Amniotic epithelial cell (primary cell): ENCODE measurements at regions not wholly inside any gene's neighbourhood (a gene's known extent, or its start where the extent isn't known, plus 50 kb on each side); places are given as distances from the start of the nearest gene placed in this dataset.

Experiments
- DNase-seq: peaks from one replicate; pipeline ENCODE4 v3.0.0-alpha.2; 2010; ENCODE audit warnings: low read depth

DNA sequence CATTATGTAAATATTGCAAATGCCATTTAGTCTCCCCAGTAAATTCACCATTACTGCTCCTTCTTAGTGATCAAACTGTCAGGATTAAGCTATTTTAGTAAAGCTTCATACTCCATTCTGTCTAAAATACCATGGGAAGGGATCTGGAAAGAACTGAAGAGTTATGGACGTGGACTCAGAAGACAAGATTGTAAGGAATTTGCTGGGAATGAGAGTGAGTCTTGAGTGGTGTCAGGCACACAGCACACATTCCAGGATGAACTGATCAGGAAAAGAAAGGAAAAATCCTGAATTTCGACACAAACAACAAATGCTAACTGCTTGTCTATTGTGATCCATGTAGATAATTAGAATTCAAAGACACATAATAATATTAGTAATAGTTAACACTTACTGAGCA lies 311.0 kb downstream of the CENPC start:
- DNase-seq = peak; percentile 83

DNA sequence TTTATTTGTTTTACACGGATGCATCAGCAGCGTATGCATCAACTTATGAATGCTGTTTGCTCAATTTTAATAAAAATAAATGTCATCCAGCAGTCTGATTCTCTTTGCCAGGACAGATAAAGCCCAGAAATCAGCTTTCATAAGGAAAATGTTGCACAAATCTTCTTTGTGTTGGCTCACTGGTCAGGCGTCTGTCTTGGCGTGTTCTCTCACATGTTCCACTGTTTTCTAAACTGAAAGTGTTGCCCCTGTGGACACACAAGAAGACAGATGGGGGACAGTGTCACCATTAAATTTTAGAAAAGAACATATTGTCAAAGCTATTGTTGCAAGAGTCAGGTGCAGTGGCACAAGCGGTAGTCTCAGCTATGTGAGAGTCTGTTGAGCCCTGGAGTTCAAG lies 316.2 kb downstream of the CENPC start:
- DNase-seq = no peak

DNA sequence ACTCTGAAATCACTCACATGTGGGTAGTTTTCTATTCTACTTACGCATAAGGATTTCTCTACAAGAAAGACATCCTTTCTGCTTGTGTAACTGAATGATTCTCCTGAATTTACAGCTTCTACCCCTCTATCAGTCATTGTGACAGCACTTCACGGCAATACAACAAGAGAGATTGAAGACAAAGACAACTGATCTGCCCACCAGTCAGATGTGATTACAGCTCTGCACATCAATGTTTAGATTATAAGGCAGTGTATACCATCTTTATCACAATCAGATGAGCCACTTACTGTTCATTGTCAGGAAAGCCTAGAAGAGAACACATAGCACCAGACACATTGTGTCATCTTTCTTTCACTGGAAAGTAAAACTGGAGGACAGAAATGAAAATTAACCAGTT lies 324.4 kb downstream of the CENPC start:
- DNase-seq = no peak

DNA sequence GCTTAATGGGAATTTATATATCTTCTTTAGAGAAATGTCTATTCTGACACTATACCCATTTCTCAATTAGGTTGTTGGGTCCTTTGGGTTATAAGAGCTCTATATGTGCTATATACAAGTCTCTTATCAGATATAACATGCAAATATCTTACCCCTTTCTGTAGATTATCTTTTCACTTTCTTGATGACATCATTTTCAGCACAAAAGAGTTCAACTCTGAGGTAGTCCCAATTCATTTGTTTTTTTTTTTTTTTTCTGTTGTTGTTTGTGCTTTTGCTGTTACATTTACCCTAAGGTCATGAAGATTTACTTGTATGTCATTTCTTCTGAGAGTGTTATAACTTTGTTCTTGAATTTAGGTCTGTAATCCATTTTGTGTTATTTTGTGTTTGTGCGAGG lies 326.4 kb downstream of the CENPC start:
- no peak for DNase-seq

DNA sequence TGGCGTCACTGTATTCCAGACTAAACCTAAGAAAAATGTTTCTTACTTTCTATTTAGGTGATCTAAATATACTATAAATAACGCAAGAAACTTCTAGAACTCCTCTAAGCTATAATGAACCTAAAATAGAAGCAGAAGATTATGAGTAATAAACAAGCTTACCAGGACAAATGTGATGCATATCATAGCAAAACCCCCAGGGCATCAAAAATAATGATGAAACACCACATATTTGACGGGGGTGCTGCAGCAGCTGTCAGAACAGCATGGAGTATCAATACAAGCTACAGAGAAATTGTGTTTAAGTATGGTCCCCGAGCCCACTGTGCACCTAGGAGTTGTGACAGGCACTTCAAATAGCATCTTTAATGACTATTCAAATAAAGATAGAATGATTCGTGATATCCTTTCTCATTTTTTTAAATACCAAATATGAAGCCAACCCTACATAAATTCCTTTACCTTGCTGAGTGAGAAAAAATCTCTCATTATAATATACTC lies 337.3 kb downstream of the CENPC start:
- DNase-seq = no peak

DNA sequence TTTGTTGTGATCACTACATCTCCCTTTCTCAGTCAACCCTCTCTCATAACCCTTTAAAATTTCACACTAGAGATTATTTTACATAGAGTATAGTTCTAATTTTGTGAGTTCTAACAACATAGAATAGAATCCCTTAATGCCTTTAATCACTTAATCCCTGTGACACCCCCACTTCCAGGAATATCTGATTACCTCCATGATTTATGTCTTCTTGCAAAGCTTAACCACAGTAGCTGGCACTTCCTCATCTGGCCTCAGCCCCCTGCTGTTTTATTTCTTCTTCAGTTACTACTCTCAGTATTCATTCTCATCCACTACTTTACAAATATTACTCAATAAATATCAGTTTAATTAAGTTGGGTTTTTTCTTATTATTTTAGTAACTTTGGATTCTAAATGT lies 340.9 kb downstream of the CENPC start:
- DNase-seq = peak; percentile 17

DNA sequence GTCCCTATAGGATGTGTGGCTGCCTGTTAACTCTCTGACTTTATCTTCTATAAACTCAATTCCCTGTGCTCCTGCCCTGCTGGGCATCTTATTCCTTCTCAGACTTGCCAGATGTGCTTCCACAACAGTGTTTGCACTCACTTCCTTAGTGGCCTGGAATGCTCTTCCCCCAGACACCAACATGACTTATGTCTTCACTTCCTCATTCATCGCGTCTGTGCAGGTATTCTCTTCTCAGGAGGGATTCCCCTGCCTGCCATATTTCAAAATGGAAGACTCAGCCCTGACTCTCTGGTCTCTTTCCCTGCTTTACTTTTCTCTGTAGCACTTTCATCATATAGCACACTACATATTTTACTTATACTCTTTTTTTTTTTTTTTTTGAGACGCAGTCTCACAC lies 344.0 kb downstream of the CENPC start:
- DNase-seq = no peak

DNA sequence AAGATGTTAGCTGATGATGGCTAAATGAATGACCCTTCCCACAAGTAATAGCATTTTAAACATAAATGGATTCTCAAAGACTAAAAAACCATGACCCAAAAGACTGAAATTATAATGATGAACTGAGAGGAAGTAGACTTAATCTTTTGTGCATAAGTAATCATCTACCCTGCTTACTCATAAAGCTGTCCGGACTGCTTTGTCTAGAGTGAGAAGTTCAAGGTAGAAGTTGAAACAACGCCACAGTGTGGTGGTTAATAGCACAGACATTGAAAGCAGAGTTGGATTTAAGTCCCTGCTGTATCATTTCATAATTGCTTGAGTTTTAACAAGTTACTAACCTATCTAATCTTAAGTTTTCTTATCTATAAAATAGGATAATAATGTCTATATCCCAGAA lies 346.6 kb downstream of the CENPC start:
- peak; percentile 80 for DNase-seq

DNA sequence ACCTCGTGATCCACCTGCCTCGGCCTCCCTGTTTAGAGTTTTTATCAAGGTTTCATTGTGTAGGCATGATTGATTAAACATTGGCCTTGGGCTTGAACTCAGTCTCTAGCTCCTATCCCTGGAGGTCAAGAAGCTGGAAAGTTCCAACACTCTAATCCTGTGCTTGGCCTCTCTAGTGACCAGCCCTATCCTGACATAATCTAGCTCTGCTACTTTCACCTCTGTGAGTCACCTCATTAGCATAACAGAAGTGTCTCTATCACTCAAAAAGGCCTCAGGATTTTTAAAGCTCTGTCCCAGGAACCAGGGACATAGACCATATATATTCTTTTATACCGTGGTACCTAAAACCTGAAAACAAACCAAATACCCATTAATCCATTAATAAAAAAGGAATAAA lies 377.5 kb downstream of the CENPC start:
- no peak for DNase-seq

DNA sequence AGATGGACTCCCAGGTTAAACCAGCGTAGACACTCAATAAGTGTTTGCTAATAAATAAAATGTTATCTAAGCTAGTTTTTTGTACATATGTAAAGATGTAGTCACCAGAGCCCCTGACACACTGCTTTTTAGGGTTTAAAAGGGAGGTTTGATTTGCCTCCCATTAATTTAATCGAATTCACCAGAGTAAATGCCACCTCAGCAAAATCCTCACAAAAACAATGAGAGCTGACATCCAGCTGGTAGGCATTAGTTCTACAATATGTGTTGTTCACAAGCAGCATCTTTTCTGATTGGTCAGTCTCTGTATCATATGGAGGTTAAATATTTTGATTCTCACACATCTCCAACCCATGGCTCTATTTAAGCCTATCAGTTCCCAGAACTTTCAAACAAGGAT lies 382.6 kb downstream of the CENPC start:
- DNase-seq = no peak

DNA sequence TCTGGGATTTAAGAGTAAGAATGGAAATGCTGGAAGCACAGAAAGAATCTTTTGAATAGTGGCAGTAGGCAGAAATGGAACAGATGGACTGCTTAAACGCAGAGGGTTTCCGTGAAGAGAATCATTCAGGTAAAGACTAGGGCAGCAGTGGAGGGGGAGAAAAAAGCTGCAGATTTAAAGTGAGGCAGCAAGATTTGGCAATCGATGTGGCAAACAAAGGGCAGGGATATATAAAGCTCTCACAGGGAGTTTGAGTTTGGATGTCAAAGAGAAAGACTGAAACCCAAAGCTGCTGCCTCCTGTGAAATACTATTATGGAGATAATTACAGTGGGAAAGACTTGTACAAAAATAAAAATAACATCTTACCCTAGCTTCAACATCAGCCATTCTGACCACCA lies 384.0 kb downstream of the CENPC start:
- DNase-seq = no peak

DNA sequence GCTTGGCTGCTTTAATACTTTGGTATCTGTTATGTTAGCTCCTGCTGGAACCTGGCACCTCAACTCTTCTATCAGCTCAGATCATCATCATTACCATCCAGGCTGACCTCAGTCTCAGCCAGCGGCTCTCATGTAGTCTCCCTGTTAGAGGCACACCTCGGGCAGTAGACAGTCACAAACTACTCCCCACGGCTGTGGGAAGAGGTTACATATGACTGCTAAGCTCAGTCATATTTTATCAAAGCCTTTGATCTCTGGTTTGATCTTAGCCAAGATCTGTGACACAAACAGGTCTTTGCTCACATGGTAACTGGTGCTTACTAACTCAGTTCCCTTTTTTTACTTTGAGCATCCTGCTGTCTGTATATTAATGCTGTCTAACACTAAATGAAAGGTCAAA lies 384.9 kb downstream of the CENPC start:
- peak; percentile 6 for DNase-seq

DNA sequence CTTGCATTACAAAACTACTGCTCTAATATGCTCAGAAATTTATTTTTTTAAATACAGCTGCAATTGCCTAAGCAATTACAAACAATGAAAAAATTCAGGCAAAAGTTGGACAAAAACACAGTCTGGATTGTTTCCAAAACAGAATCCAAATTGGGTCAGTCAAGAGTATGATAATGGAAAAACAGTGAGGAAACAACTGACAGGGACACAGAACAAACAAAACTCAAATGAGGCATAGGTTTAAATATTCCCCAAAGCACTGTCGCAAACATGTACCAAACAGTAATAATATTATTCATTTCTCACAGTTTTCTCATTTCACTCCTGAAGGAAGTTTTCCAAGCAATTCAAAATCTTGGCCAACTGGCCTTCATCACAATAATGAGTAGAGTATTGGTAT lies 386.6 kb downstream of the CENPC start:
- DNase-seq = no peak

DNA sequence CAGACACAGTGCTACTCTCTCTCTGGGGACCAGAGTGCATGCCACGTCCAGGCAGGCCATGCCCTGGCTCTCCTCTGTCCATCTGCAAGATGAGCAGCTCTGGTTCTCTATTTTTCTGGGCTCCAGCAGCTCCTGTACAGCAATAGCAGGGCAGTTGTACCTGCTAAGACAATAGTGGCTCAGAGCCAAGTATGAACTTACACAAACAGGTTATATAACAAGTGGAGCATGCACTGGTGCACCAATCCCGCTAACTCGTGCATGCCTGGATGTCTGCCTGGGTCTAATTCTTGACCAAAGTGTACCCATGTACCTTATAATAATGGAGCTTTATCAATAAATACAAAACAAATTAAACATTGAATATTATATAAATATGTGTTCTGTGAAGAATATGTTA lies 392.3 kb downstream of the CENPC start:
- DNase-seq = no peak

DNA sequence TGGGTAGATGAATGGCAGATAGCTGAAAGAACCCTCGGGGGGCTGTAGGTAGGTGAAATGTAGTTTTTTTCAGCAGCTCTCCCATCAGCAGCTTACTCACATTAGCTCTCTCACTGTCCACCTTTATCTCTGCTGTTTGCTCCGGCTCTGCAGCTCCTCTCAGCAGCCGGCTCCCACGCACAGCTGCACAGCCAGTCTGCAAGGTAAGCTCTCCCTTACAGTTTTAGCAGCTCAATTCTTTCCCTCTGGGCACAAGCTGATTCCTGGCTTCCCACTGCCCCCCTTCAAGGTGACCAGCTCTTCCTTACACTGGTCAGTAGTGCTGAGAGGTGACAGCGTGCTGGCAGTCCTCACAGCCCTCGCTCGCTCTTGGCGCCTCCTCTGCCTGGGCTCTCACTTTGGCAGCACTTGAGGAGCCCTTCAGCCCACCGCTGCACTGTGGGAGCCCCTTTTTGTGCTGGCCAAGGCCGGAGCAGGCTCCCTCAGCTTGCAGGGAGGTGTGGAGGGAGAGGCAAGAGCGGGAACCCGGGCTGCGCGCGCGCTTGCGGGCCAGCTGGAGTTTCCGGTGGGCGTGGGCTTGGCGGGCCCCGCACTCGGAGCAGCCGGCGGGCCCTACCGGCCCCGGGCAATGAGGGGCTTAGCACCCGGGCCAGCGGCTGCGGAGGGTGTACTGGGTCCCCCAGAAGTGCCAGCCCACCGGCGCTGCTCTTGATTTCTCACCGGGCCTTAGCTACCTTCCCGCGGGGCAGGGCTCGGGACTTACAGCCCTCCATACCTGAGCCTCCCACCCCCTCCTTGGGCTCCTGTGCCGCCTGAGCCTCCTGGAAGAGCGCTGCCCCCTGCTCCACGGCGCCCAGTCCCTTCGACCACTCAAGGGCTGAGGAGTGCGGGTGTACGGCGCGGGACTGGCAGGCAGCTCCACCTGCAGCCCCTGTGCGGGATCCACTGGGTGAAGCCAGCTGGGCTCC lies 393.6 kb downstream of the CENPC start:
- DNase-seq = peak; percentile 43

DNA sequence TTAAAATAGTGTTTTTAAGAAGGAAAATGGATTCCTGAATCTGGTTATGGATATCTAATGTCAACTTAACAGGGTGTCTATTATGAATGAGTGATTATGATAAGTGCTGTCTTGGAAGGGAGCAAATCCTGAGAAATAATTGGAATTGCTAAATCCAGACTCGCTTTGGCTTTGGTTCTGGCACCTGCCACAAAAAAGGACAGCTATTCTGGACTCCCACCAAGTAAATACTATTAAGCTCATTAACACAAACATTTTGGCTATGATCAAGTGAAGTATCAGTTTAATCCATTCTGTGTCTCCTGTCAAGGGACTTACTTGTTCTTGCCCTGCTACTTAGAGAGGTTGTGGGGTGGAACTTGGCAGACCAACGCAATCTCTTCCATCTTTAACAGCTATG lies 403.7 kb downstream of the CENPC start:
- DNase-seq = no peak

DNA sequence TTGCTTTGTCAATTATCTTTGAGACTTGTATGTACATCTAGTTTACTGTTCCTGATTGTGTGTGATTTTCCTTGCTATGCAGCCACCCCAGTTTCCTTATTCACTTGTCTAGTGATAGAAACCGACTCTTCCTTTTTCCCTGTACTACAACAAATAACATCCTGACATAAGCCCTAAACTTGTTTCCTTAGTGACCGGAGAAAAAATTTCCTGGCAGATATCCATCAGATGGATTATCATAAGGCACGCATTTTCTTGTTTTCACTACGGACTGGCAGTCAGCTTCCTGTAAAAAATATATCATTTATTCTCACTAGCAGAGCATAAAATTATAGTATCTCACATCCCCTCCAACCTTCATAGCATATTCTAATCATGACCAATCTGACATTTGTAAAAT lies 410.7 kb downstream of the CENPC start:
- no peak for DNase-seq

DNA sequence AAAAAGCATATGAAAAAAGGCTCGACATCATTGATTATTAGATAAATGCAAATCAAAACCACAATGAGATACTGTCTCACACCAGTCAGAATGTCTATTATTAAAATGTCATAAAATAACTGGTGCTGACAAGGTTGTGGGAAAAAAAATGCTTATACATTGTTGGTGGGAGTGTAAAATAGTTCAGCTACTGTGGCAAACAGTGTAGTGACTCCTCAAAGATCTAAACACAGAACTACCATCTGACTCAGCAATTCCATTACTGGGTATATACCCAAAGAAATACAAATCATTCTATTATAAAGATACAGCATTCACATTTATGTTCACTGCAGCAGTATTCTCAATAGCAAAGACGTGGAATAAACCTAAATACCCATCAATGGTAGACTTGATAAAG lies 412.1 kb downstream of the CENPC start:
- no peak for DNase-seq

DNA sequence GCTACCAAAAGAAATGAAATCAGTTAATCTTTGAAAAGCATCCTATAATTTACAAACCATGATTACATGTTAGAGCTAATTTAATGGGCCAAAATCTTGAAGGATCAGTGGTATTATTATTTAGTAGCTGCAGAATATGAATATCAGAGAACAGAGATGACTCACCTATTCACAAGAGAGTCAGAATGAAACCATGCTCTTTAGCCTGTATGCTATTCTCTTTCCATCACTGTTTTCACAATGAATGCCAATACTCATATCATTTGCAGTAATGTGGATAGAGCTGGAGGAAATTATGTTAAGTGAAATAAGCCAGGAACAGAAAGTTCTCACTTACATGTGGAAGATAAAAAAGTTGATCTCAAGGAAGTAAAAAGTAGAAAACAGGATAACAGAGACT lies 414.1 kb downstream of the CENPC start:
- DNase-seq = peak; percentile 47

DNA sequence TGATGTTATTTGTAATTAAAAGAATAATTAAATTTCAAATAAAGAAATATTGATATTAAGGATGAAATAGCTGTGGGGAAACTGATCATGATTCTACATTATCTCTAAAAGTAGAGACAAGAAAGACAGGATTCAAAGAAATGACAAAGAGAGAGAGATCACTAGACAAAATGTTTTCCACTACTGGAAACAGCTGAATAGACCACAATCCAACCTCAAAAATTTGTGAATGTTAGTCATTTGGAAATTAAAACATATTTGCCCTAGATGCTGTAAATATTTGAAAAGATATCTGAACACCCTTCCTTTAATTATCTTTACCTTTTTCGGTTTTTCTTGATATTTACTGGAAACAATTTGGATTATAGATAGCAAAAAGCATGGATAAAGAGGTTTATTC lies 414.9 kb downstream of the CENPC start:
- peak; percentile 37 for DNase-seq

DNA sequence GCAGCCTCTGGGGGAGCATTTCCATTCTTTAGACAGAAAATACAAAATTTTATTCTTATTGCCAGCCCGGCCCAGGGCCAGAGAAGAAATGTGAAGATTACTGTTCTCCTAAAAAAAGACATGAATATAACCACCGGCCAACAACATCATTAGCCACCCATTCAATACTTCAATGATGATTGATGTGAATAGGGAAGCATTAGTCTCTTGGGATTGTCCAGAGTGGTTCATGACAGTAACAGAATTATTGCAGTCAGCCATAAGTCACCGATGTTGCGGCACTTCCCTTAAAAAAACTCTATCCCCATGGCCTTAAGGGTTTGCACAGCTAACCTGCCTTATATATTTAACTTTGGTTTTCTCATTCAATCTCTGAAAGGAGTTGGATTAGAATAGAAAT lies 418.7 kb downstream of the CENPC start:
- no peak for DNase-seq

DNA sequence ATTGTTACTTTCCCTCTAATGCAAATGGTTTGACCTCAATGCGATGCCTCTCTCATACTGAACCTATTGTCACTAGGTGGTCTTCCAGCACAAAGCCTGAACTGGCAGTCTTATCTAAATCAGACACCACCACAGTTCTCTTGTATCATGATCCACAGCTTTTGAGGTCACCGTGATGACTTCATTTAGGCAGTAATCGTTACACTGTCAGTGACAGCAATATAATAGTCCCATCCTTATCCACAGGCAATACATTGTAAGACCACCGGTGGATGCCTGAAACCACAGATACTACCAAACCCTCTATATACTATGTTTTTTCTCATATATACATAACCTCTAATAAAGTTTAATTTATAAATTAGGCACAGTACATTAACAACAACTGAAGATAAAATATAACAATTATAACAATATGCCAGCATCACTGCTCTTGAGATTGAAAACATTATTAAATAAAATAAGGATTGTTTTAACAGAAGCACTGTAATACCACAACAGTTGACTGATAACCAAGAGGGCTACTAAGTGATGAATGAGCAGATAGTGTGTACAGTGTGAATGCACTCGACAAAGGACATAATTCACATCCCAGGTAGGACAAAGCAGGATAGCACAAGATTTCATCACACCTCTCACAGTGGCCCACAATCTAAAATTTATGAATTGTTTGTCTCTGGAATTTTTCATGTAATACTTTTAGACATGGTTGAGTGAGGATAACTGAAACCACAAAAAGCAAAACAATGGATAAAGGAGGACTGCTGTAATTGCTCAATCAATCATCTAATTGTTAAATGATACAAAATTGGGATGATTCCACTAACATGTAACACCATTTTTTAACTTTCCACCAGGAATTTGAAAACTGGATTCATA lies 419.4 kb downstream of the CENPC start:
- DNase-seq = peak; percentile 52

DNA sequence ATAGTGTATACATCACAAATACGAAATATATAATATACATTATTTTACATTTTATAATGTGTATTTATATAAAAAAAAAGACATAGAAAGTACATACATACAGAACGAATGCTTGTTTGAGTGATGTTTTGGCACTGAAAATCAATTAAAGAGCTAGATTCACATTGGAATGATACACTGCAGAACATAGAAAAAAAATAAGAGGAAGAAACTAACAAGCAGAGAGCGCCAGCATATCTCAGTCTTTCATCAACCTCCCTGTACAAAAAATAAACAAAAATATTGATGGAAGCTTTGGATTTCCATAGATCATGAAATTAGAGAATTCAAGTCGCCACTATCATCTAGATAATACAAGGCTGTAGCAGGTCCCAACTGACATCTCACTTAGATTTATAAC lies 420.6 kb downstream of the CENPC start:
- no peak for DNase-seq
